Liver (tissue), 3 donors: ENCODE measurements at regions not wholly inside any gene's neighbourhood (a gene's known extent, or its start where the extent isn't known, plus 50 kb on each side); places are given as distances from the start of the nearest gene placed in this dataset.
"Not testable (repeated sequence)": the region's sequence is repeated elsewhere in the genome, so short reads cannot be mapped to it uniquely, and the experiment has no call there.

Experiments
- JUND ChIP-seq, 2 donors: IDR thresholded peaks; 2 replicates each; pipeline ENCODE4 v1.6.1; 2016; ENCODE audit warnings: antibody characterized with exemption in 2 of 2
- SP1 ChIP-seq: IDR thresholded peaks from 2 replicates; pipeline ENCODE4 v1.6.1; 2018; ENCODE audit warnings: antibody characterized with exemption, mild to moderate bottlenecking
- YY1 ChIP-seq: IDR thresholded peaks from 2 replicates; pipeline ENCODE4 v1.6.1; 2016; ENCODE audit warnings: antibody characterized with exemption, mild to moderate bottlenecking
- TF ChIP-seq, protein P1 (sequence below): fragments of 150-350 bp; IDR thresholded peaks from 2 replicates; pipeline ENCODE4 v1.5.1; 2017; ENCODE audit warnings: improper control_type of control experiment, low read depth, low read length; ENCODE audit not compliant: missing input control
- donor health status: healthy.
- donor health status: healthy.

DNA sequence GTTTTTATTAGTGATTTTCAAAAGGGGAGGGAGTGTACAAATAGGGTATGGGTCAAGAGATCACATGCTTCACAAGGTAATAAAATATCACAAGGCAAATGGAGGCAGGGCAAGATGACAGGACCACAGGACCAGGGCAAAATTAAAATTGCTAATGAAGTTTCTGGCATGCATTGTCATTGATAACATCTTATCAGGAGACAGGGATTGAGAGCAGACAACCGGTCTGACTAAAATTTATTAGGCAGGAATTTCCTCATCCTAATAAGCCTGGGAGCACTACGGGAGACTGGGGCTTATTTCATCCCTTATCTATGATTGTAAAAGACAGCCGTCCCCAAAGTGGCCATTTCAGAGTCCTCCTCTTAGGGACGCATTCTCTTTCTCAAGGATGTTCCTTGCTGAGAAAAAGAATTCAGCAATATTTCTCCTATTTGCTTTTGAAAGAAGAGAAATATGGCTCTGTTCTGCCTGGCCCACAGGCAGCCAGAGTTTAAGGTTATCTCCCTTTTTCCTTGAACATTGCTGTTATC is 88.9 kb upstream of the RNPC3 start:
- TF ChIP-seq JUND (IDR thresholded peaks at IDR 0.05); YY1; SP1: not testable (repeated sequence)
- TF ChIP-seq, protein P1, sequence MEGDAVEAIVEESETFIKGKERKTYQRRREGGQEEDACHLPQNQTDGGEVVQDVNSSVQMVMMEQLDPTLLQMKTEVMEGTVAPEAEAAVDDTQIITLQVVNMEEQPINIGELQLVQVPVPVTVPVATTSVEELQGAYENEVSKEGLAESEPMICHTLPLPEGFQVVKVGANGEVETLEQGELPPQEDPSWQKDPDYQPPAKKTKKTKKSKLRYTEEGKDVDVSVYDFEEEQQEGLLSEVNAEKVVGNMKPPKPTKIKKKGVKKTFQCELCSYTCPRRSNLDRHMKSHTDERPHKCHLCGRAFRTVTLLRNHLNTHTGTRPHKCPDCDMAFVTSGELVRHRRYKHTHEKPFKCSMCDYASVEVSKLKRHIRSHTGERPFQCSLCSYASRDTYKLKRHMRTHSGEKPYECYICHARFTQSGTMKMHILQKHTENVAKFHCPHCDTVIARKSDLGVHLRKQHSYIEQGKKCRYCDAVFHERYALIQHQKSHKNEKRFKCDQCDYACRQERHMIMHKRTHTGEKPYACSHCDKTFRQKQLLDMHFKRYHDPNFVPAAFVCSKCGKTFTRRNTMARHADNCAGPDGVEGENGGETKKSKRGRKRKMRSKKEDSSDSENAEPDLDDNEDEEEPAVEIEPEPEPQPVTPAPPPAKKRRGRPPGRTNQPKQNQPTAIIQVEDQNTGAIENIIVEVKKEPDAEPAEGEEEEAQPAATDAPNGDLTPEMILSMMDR: not testable (repeated sequence)
